ENCODE measurements at regions not wholly inside any gene's neighbourhood (a gene's known extent, or its start where the extent isn't known, plus 50 kb on each side); places are given as distances from the start of the nearest gene placed in this dataset.

DNA sequence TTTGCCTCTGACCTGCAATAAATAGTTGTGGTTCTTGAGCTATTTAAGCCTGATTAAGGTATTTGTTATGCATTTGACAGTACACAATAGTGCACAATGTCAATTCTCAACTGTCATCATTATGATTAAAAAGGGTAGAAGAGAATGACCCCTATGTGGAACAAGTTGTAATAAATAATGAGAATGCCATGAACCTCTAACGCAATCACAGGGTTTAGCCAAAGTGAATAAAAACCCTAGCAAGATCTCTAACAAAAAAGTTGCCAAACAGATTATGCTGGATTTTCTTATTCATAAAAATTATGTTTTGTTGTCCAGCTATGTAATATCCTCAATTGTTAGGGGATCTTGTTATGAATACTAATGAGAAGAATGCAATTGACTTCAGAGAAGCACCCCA is 387.4 kb downstream of the GPAT3 start:
- H2BK20ac ChIP-seq (ENCODE audit: low read depth, low read length), result no peak overlapping the region
- H3K18ac ChIP-seq (ENCODE audit: low read depth, low read length), result no peak overlapping the region
- no peak overlapping the region for H3K56ac ChIP-seq (ENCODE audit: extremely low read depth, insufficient read depth, low read length)
- no peaks in the 10 kb centered on the region for H3K79me1 ChIP-seq (ENCODE audit: low read depth in 1 of 2, low read length in 2 of 2)
- dilution Hi-C loops (cut with HindIII; ENCODE audit: low sequenced_read_pairs, unreplicated experiment) (no loop called here), intact Hi-C loops (cut with micrococcal nuclease) (no loop called here), in situ Hi-C loops (cut with MboI; ENCODE audit: low sequenced_read_pairs) (no loop called here)
- no peaks in the 10 kb centered on the region for H3K9me3 ChIP-seq (ENCODE audit: control insufficient read depth, insufficient read depth, low read length)
- no peak overlapping the region for H3K9ac ChIP-seq (ENCODE audit: low read depth, low read length)
- no peak overlapping the region for H2BK15ac ChIP-seq (ENCODE audit: low read depth, low read length)
- no peaks in the 10 kb centered on the region for H3K4me1 ChIP-seq (ENCODE audit: control insufficient read depth, insufficient read depth, low read length)
- DNase-seq (no peak), ATAC-seq (ENCODE audit: low read depth) (no peak)
- TF ChIP-seq RFX5 (IDR thresholded peaks at IDR 0.05; ENCODE audit: low read depth, low read length) (no peak), CEBPB (IDR thresholded peaks at IDR 0.05; ENCODE audit: low read depth, low read length) (no peak), RAD21 (IDR thresholded peaks at IDR 0.05; ENCODE audit: low read length) (no peak), POLR2A (IDR thresholded peaks at IDR 0.05; ENCODE audit: low read depth, low read length) (no peak), MXI1 (IDR thresholded peaks at IDR 0.05; ENCODE audit: borderline replicate concordance, low read depth, low read length) (no peak), SMC3 (IDR thresholded peaks at IDR 0.05; ENCODE audit: low read depth, low read length) (no peak), FOS (IDR thresholded peaks at IDR 0.05; ENCODE audit: low read depth, low read length) (no peak), MAFK (IDR thresholded peaks at IDR 0.05; ENCODE audit: low read depth, low read length) (no peak), RCOR1 (IDR thresholded peaks at IDR 0.05; ENCODE audit: insufficient replicate concordance, low read length) (no peak)
- TF ChIP-seq, protein P1, sequence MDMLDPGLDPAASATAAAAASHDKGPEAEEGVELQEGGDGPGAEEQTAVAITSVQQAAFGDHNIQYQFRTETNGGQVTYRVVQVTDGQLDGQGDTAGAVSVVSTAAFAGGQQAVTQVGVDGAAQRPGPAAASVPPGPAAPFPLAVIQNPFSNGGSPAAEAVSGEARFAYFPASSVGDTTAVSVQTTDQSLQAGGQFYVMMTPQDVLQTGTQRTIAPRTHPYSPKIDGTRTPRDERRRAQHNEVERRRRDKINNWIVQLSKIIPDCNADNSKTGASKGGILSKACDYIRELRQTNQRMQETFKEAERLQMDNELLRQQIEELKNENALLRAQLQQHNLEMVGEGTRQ (IDR thresholded peaks at IDR 0.05; ENCODE audit: low read depth, low read length), result no peak
- TF ChIP-seq, protein P2, sequence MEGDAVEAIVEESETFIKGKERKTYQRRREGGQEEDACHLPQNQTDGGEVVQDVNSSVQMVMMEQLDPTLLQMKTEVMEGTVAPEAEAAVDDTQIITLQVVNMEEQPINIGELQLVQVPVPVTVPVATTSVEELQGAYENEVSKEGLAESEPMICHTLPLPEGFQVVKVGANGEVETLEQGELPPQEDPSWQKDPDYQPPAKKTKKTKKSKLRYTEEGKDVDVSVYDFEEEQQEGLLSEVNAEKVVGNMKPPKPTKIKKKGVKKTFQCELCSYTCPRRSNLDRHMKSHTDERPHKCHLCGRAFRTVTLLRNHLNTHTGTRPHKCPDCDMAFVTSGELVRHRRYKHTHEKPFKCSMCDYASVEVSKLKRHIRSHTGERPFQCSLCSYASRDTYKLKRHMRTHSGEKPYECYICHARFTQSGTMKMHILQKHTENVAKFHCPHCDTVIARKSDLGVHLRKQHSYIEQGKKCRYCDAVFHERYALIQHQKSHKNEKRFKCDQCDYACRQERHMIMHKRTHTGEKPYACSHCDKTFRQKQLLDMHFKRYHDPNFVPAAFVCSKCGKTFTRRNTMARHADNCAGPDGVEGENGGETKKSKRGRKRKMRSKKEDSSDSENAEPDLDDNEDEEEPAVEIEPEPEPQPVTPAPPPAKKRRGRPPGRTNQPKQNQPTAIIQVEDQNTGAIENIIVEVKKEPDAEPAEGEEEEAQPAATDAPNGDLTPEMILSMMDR (conservative IDR thresholded peaks at IDR 0.05; ENCODE audit: low read depth, low read length), result no peak
- TF ChIP-seq, protein P3, sequence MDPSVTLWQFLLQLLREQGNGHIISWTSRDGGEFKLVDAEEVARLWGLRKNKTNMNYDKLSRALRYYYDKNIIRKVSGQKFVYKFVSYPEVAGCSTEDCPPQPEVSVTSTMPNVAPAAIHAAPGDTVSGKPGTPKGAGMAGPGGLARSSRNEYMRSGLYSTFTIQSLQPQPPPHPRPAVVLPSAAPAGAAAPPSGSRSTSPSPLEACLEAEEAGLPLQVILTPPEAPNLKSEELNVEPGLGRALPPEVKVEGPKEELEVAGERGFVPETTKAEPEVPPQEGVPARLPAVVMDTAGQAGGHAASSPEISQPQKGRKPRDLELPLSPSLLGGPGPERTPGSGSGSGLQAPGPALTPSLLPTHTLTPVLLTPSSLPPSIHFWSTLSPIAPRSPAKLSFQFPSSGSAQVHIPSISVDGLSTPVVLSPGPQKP (IDR thresholded peaks at IDR 0.05; ENCODE audit: borderline replicate concordance, low read depth, low read length), result no peak
- CTCF ChIA-PET, result interaction anchor here (0.7 to 1.1 kb wide), 2 partner anchors 10 to 23 kb away, joined by 3 read pairs; no protein-coding TSS in a partner anchor
- no peaks in the 10 kb centered on the region for H3K27me3 ChIP-seq (ENCODE audit: control insufficient read depth, insufficient read depth, low read length)
- POLR2A ChIA-PET (ENCODE audit: unreplicated experiment), result no interaction called here
- H3K9me1 ChIP-seq (ENCODE audit: insufficient read depth, low read length), result no peaks in the 10 kb centered on the region
- H4K8ac ChIP-seq (ENCODE audit: low read depth in 2 of 2, low read length in 2 of 2), result no peak overlapping the region
- no TSS peak for BruUV-seq (replicated peaks)
- no peak overlapping the region for H2BK5ac ChIP-seq (ENCODE audit: low read depth, low read length, poor library complexity, severe bottlenecking)
- no peak overlapping the region for H3K27ac ChIP-seq (ENCODE audit: insufficient read depth, low read length)
- no CpG with 5 or more reads among the region's 1 CpG for WGBS, 2 experiments (ENCODE audit: extremely low coverage in 2 of 2, insufficient read length in 1 of 2)
- no peak overlapping the region for H4K5ac ChIP-seq (ENCODE audit: low read depth, low read length)
- no peak overlapping the region for H4K91ac ChIP-seq (ENCODE audit: insufficient read depth, low read depth, low read length)
- H3K4me3 ChIP-seq (ENCODE audit: insufficient read depth, low read depth, low read length), result no peak overlapping the region
- no peak overlapping the region for H3K14ac ChIP-seq (replicated peaks; ENCODE audit: low read depth, low read length)
- H2BK120ac ChIP-seq (ENCODE audit: low read depth, low read length), result no peak overlapping the region
- no peaks in the 10 kb centered on the region for H3K36me3 ChIP-seq (ENCODE audit: control insufficient read depth, insufficient read depth, low read length)
- H4K20me1 ChIP-seq (ENCODE audit: insufficient read depth, low read length), result no peaks in the 10 kb centered on the region
- no peak overlapping the region for H2AK5ac ChIP-seq (ENCODE audit: low read depth, low read length)
- H3K4me2 ChIP-seq (ENCODE audit: low read depth, low read length), result no peak overlapping the region
- H3K4ac ChIP-seq (ENCODE audit: low read depth, low read length), result no peak overlapping the region
- H3K23ac ChIP-seq (ENCODE audit: low read depth, low read length), result no peak overlapping the region
- H2AFZ ChIP-seq (replicated peaks; ENCODE audit: low read length, poor library complexity), result no peak overlapping the region
- H2AK9ac ChIP-seq (replicated peaks; ENCODE audit: low read depth, low read length, poor library complexity), result no peak overlapping the region

All from IMR-90 (cell line).